Neuronal stem cell (in vitro differentiated cells): ENCODE measurements at regions not wholly inside any gene's neighbourhood (a gene's known extent, or its start where the extent isn't known, plus 50 kb on each side); places are given as distances from the start of the nearest gene placed in this dataset.

Experiments
- DNase-seq: peaks from one replicate; pipeline ENCODE4 v3.0.0-alpha.2; 2013; ENCODE audit warnings: low spot score
- H2AFZ ChIP-seq: one replicate; pipeline ENCODE4 v1.6.1; 2013; ENCODE audit warnings: mild to moderate bottlenecking, low read length, inconsistent platforms
- H2AK5ac ChIP-seq: 2 replicates; pipeline ENCODE4 v1.6.1; 2013; ENCODE audit warnings: low read depth, mild to moderate bottlenecking, inconsistent platforms, low read length, moderate library complexity, mixed read lengths
- H2BK120ac ChIP-seq: 2 replicates; pipeline ENCODE4 v1.6.1; 2013; ENCODE audit warnings: low read depth, mild to moderate bottlenecking, inconsistent platforms, low read length, moderate library complexity, mixed read lengths
- H2BK12ac ChIP-seq: one replicate; pipeline ENCODE4 v1.6.1; 2013; ENCODE audit warnings: low read length, inconsistent platforms
- H2BK15ac ChIP-seq: 2 replicates; pipeline ENCODE4 v1.6.1; 2013; ENCODE audit warnings: mild to moderate bottlenecking, low read length, inconsistent platforms, mixed read lengths
- H2BK5ac ChIP-seq: one replicate; pipeline ENCODE4 v1.6.1; 2013; ENCODE audit warnings: inconsistent platforms, mild to moderate bottlenecking, low read length, moderate library complexity
- H3K14ac ChIP-seq: one replicate; pipeline ENCODE4 v1.6.1; 2013; ENCODE audit warnings: low read length, inconsistent platforms
- H3K18ac ChIP-seq: 2 replicates; pipeline ENCODE4 v1.6.1; 2013; ENCODE audit warnings: low read length, inconsistent platforms
- H3K23ac ChIP-seq: 2 replicates; pipeline ENCODE4 v1.6.1; 2013; ENCODE audit warnings: low read depth, mild to moderate bottlenecking, mixed read lengths, low read length, inconsistent platforms; ENCODE audit not compliant: poor library complexity
- H3K27ac ChIP-seq: replicated peaks from 3 replicates; pipeline ENCODE4 v1.5.1; 2013; ENCODE audit warnings: low read length, inconsistent platforms
- H3K27me3 ChIP-seq, 3 experiments: 2 replicates each; pipeline ENCODE4 v1.6.1; 2013; ENCODE audit warnings: low read length in 3 of 3, mild to moderate bottlenecking in 2 of 3, inconsistent platforms in 1 of 3, low read depth in 1 of 3, mixed read lengths in 1 of 3, moderate library complexity in 1 of 3; ENCODE audit not compliant: control insufficient read depth in 3 of 3, insufficient read depth in 3 of 3
- H3K36me3 ChIP-seq, 2 donors: replicated peaks in 1 of 2; 2 replicates each; pipeline ENCODE4 v1.6.1; 2013; ENCODE audit warnings: low read length in 2 of 2; ENCODE audit not compliant: control insufficient read depth in 2 of 2, insufficient read depth in 2 of 2
- H3K4ac ChIP-seq: 2 replicates; pipeline ENCODE4 v1.6.1; 2013; ENCODE audit warnings: inconsistent platforms, mild to moderate bottlenecking, low read length, moderate library complexity
- H3K4me1 ChIP-seq, 2 donors: 1 replicate in 1 of 2; 2 replicates in 1 of 2; pipeline ENCODE4 v1.6.1; 2013; ENCODE audit warnings: low read length in 2 of 2, low read depth in 1 of 2; ENCODE audit not compliant: control insufficient read depth in 2 of 2, insufficient read depth in 1 of 2
- H3K4me2 ChIP-seq: one replicate; pipeline ENCODE4 v1.6.1; 2013; ENCODE audit warnings: mild to moderate bottlenecking, low read length, inconsistent platforms; ENCODE audit not compliant: insufficient read depth, poor library complexity, severe bottlenecking
- H3K4me3 ChIP-seq, 2 donors: 2 replicates each; pipeline ENCODE4 v1.5.1; 2013; ENCODE audit warnings: low read length in 2 of 2, mild to moderate bottlenecking in 2 of 2, inconsistent platforms in 1 of 2, moderate library complexity in 1 of 2
- H3K79me1 ChIP-seq: one replicate; pipeline ENCODE4 v1.6.1; 2013; ENCODE audit warnings: low read depth, mild to moderate bottlenecking, inconsistent platforms, low read length, moderate library complexity
- H3K9ac ChIP-seq: one replicate; pipeline ENCODE4 v1.6.1; 2013; ENCODE audit warnings: mild to moderate bottlenecking, low read depth, low read length, inconsistent platforms; ENCODE audit not compliant: poor library complexity
- H3K9me3 ChIP-seq, 2 donors: replicated peaks in 1 of 2; 2 replicates each; pipeline versions ENCODE3 to v1.6.1; 2013; ENCODE audit warnings: low read length in 2 of 2, mild to moderate bottlenecking in 2 of 2, inconsistent platforms in 1 of 2, low read depth in 1 of 2, mixed read lengths in 1 of 2, moderate library complexity in 1 of 2; ENCODE audit not compliant: control insufficient read depth in 2 of 2, insufficient read depth in 1 of 2
- H4K8ac ChIP-seq: one replicate; pipeline ENCODE4 v1.6.1; 2013; ENCODE audit warnings: low read depth, mild to moderate bottlenecking, inconsistent platforms, low read length, moderate library complexity
- H4K91ac ChIP-seq: one replicate; pipeline ENCODE4 v1.6.1; 2013; ENCODE audit warnings: low read length, low read depth, mild to moderate bottlenecking, inconsistent platforms; ENCODE audit not compliant: poor library complexity
- WGBS, 2 donors: extraction: QIAGEN DNeasy Blood & Tissue Kit; methylation state at CpG; one replicate each; pipeline ENCODE4 v1.1.7; 2013; ENCODE audit warnings: missing lambda C conversion rate in 2 of 2, mixed read lengths in 1 of 2; ENCODE audit not compliant: insufficient read length in 2 of 2, insufficient replicate concordance in 1 of 2; ENCODE audit errors: extremely low coverage in 2 of 2; 5-methylcytosine and 5-hydroxymethylcytosine counted together

GRCh38 chr3:101172516-101172915 is 147.9 kb downstream of the IMPG2 start:
- H3K4me3 ChIP-seq: no peak overlapping the region
- no peaks in the 10 kb centered on the region for H3K36me3 ChIP-seq
- no peak overlapping the region for H3K18ac ChIP-seq
- H3K4ac ChIP-seq: no peak overlapping the region
- H3K4me2 ChIP-seq: no peak overlapping the region
- H2AFZ ChIP-seq: no peak overlapping the region
- no peak overlapping the region for H3K27ac ChIP-seq
- no peak overlapping the region for H3K23ac ChIP-seq
- no peak overlapping the region for H4K91ac ChIP-seq
- H3K27me3 ChIP-seq: no peaks in the 10 kb centered on the region
- H3K9me3 ChIP-seq: peaks cover 0 to 2% of the 10 kb centered on the region in 2 donors
- H2BK12ac ChIP-seq: no peak overlapping the region
- H3K4me1 ChIP-seq: no peaks in the 10 kb centered on the region
- H2AK5ac ChIP-seq: no peak overlapping the region
- H2BK5ac ChIP-seq: no peak overlapping the region
- no peak for DNase-seq
- no peaks in the 10 kb centered on the region for H3K79me1 ChIP-seq
- no peak overlapping the region for H4K8ac ChIP-seq
- no peak overlapping the region for H3K9ac ChIP-seq
- no CpG with 5 or more reads among the region's 1 CpG for WGBS, 2 donors
- no peak overlapping the region for H2BK120ac ChIP-seq
- no peak overlapping the region for H3K14ac ChIP-seq
- no peak overlapping the region for H2BK15ac ChIP-seq

DNA sequence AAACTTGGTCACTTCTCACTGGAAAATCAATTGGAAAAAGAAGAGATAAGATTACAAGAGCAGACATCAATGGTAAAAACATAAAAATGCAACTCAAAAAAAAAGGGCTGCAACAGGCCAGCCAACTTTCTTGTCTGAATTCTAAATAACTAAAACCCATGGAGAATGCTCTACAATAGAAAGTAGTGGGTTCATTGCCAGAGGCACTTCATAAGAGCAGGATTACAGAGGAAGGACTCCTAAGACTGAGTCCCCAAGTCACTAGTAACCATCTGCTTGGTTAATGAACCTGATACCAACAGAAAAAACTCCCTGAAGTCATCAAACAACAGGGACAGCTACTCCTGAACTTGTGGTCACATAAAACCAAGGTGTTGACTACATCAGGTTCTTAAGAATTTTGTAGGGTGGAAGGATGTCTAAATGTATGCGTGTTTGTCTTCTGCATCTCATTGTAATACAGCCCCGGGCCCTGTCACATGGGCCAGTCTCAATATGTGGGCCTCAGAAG is 148.6 kb downstream of the IMPG2 start:
- no peak overlapping the region for H4K8ac ChIP-seq
- H2BK120ac ChIP-seq: no peak overlapping the region
- H3K9me3 ChIP-seq: peaks cover 0 to 2% of the 10 kb centered on the region in 2 donors
- H2BK12ac ChIP-seq: no peak overlapping the region
- H3K4me2 ChIP-seq: no peak overlapping the region
- no CpG with 5 or more reads among the region's 2 CpGs for WGBS, 2 donors
- no peaks in the 10 kb centered on the region for H3K79me1 ChIP-seq
- no peaks in the 10 kb centered on the region for H3K27me3 ChIP-seq
- no peak overlapping the region for H3K23ac ChIP-seq
- H3K18ac ChIP-seq: no peak overlapping the region
- no peaks in the 10 kb centered on the region for H3K36me3 ChIP-seq
- no peak overlapping the region for H3K14ac ChIP-seq
- H3K27ac ChIP-seq: no peak overlapping the region
- no peak overlapping the region for H2BK15ac ChIP-seq
- no peak overlapping the region for H2AFZ ChIP-seq
- H3K9ac ChIP-seq: no peak overlapping the region
- H3K4me1 ChIP-seq: no peaks in the 10 kb centered on the region
- H2BK5ac ChIP-seq: no peak overlapping the region
- no peak overlapping the region for H3K4me3 ChIP-seq
- no peak overlapping the region for H2AK5ac ChIP-seq
- DNase-seq: no peak
- H3K4ac ChIP-seq: no peak overlapping the region
- no peak overlapping the region for H4K91ac ChIP-seq

- no peak overlapping the region for H4K8ac ChIP-seq
- no peaks in the 10 kb centered on the region for H3K79me1 ChIP-seq
- H3K18ac ChIP-seq: no peak overlapping the region
- H3K27me3 ChIP-seq: no peaks in the 10 kb centered on the region
- H2BK5ac ChIP-seq: no peak overlapping the region
- H2AFZ ChIP-seq: no peak overlapping the region
- H2BK12ac ChIP-seq: no peak overlapping the region
- no peak overlapping the region for H2BK15ac ChIP-seq
- no peak overlapping the region for H3K9ac ChIP-seq
- no peak overlapping the region for H3K27ac ChIP-seq
- H3K4me2 ChIP-seq: no peak overlapping the region
- no peak overlapping the region for H3K14ac ChIP-seq
- peaks cover 0 to 2% of the 10 kb centered on the region in 2 donors for H3K9me3 ChIP-seq
- no peak for DNase-seq
- H3K36me3 ChIP-seq: no peaks in the 10 kb centered on the region
- no peak overlapping the region for H2BK120ac ChIP-seq
- H3K4me3 ChIP-seq: no peak overlapping the region
- H2AK5ac ChIP-seq: no peak overlapping the region
- H4K91ac ChIP-seq: no peak overlapping the region
- no peaks in the 10 kb centered on the region for H3K4me1 ChIP-seq
- no peak overlapping the region for H3K4ac ChIP-seq
- no peak overlapping the region for H3K23ac ChIP-seq
- no CpG with 5 or more reads among the region's 5 CpGs for WGBS, 2 donors
These were observed 149.4 kb downstream of the IMPG2 start for GRCh38 chr3:101170806-101171558.

GRCh38 chr3:101170062-101170771 is 150.2 kb downstream of the IMPG2 start:
- no peak overlapping the region for H2AK5ac ChIP-seq
- H3K27ac ChIP-seq: no peak overlapping the region
- no peak overlapping the region for H3K18ac ChIP-seq
- H2BK12ac ChIP-seq: no peak overlapping the region
- no peak overlapping the region for H3K4me3 ChIP-seq
- no peak overlapping the region for H3K4ac ChIP-seq
- no peak overlapping the region for H2BK5ac ChIP-seq
- no peak overlapping the region for H2BK15ac ChIP-seq
- H3K36me3 ChIP-seq: no peaks in the 10 kb centered on the region
- H3K23ac ChIP-seq: no peak overlapping the region
- H3K79me1 ChIP-seq: no peaks in the 10 kb centered on the region
- no peak overlapping the region for H3K14ac ChIP-seq
- no peak for DNase-seq
- H4K8ac ChIP-seq: no peak overlapping the region
- H2AFZ ChIP-seq: no peak overlapping the region
- peaks cover 0 to 2% of the 10 kb centered on the region in 2 donors for H3K9me3 ChIP-seq
- no peak overlapping the region for H3K9ac ChIP-seq
- no peaks in the 10 kb centered on the region for H3K4me1 ChIP-seq
- H2BK120ac ChIP-seq: no peak overlapping the region
- no peak overlapping the region for H3K4me2 ChIP-seq
- H3K27me3 ChIP-seq: no peaks in the 10 kb centered on the region
- H4K91ac ChIP-seq: no peak overlapping the region
- no CpG with 5 or more reads among the region's 8 CpGs for WGBS, 2 donors
